ENCODE measurements at regions not wholly inside any gene's neighbourhood (a gene's known extent, or its start where the extent isn't known, plus 50 kb on each side); places are given as distances from the start of the nearest gene placed in this dataset.

DNA sequence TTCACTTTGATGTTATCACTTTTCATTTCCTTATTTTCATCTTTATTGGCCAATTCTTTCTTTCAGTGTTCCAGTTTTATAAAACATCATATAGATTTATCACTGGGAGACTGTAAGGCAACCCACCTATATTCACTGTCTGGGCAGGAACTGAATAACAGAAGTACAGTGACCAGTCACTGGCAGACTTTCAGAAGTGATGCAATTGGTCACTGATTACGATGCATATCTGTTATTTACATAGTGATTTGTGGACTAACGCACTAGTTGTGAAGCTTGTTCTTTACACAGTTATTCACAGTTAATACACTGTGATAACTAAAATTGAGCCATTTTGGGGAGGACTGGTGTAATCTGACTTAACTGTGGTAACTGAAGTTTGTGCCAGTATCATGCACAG is 190.2 kb upstream of the DPH6 start:
- no peak for DNase-seq

DNA sequence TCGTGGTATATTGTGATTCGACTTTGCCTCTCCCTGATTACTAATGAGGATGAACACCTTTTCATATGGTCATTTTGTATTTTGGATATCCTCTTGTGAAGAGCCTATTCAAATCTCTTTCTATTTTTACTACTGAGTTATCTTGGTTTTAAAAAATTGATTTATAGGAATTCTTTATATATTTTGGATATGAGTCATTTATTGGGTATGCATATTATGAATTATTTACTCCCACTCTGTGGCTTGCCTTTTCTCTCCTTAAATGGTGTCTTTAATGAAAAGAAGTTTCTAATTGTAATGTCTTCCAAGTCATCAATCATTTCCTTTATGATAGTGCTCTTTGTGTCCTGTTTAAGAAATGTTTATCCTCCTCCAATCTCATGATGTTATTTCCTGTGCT is 191.5 kb upstream of the DPH6 start:
- no peak for DNase-seq

DNA sequence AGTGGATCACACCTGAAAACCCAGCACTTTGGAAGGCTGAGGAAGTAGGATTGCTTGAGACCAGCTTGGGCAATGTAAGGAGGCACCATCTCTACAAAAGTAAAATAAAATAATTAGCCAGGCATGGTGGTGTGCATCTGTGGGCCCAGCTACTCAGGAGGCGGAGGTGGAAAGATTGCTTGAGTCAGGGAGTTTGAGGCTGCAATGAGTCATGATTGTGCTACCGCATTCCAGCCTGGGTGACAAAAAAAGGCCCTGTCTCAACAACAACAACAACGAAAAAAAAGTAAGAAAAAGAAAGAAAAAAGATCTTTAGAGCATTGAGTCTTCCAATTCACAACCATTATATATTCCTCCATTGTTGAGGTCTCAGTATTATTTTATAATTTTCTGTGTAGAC is 192.4 kb upstream of the DPH6 start:
- no peak for DNase-seq

DNA sequence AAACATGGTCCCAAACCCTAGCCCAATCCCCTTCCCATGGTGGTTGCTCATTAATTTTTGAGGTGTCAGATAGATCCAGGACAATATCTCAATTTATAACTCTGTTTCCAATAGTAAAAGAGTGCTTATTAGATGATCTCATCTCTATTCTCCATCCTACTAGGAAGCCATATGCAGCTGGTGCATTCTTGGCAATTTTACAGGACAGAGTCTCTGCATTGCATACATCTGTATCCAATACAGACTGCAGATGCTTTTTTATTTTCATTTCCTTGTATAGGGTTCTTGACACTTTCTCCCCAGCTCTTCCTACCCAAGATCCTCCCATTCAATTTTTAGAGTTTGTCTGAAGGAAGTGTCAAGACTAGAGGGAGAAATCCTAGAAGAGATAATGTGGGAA is 194.8 kb upstream of the DPH6 start:
- DNase-seq, result no peak

- no peak for DNase-seq
Observed at GRCh38 chr15:35741395-35741794, 195.4 kb upstream of the DPH6 start.

GRCh38 chr15:35741881-35742280 is 195.9 kb upstream of the DPH6 start:
- no peak for DNase-seq

- no peak for DNase-seq
Observed at GRCh38 chr15:35743321-35743720, 197.4 kb upstream of the DPH6 start.

GRCh38 chr15:35746121-35746520 is 200.2 kb upstream of the DPH6 start:
- no peak for DNase-seq

DNA sequence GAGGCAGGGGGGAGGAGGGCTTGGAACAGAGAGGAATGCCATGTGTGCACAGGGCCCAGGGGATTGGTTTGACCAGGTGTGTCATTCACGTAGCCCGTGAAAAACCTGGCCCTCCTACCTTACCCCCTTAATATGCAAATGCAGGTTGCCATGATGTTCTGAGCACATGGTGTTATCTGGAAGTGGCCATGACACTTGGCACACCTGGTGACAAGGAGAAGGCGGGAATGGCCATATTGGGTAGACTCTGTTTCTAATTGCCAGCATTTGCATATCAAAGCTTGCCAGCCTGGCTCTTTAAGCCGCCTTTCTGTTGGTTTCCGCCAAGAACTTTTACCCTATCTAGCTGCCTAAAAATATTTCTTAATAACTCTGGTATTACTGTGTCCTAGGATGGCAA is 202.1 kb upstream of the DPH6 start:
- no peak for DNase-seq

- no peak for DNase-seq
Observed at GRCh38 chr15:35750051-35750450, 204.1 kb upstream of the DPH6 start.

DNA sequence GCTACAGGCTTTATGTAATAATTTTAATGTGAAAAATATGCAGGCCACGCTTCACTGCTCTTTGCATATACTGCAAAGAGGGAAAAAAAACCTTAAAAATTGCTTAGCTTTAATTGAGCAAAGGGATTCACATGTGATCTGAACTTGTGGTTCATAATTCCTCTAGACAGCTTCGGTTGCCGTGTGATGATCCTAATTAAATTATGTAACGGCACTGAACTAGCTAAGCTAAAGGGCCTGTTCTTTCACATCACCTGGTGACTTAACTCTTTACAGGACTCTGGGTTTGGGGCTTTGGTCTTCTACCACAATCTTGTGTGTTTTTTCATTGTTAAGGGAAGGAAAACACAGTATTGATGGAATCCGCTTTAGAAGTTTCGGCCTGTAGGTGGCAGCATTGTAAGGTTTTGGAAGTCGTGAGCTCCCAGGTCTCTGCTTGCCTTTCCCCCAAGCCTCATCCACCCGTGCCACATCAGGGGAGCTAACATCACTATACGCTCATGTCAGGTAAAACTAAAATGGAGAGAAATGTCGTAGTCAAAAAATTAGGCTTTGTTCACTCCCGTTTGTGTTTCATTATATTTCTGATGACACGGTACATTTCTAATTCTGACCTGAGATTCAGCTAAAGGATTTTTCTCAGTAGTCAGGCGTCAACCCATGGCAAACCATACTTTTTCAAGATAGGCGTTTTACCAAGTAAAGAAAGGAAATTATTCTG is 205.6 kb upstream of the DPH6 start:
- peak; percentile 79 for DNase-seq

GRCh38 chr15:35752134-35752466 is 206.1 kb upstream of the DPH6 start:
- no peak for DNase-seq

DNA sequence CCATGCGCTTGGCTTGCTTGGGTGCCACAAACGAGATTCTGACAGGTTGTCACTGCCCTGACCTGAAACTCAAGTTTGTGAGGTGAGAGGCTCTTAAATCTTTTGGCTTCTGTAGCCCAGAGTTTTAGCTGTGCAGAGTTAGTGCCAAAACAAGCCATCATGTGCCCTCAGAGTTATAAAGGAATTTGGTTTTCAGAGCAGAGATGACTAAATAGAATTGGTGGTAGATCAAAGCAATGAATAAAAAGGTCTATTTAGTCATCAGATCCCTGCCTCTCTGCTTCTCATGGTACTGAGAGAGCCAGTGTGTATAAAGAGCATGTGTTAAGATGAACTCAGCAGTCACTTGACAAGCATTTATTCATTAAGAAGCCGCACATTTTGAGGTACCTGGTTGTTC is 207.5 kb upstream of the DPH6 start:
- no peak for DNase-seq

GRCh38 chr15:35755237-35755802 is 209.4 kb upstream of the DPH6 start:
- DNase-seq, result no peak

- no peak for DNase-seq
Observed at GRCh38 chr15:35756623-35757022, 210.7 kb upstream of the DPH6 start.

GRCh38 chr15:35757361-35757760 is 211.4 kb upstream of the DPH6 start:
- DNase-seq, result no peak

- no peak for DNase-seq
Observed at GRCh38 chr15:35757765-35758164, 211.8 kb upstream of the DPH6 start.

GRCh38 chr15:35764661-35765519 is 218.9 kb upstream of the DPH6 start:
- DNase-seq, result no peak

DNA sequence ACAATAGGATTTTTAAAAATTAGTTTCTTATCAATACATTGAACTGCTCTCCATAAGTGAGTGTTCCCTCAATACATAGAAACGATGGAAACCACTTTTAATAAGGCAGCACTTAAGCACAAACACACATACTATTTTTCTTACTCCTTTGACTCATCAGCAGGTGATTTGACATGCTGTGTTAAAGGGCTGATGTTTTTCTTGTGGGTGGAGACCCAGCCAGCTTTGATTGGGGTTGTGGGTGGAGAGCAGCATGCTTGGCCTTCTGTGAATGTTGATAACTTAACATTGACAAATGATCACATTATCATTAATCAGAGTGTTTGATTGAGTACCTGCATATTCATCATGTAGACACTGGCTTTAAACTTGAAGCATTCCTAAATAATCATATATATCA is 223.0 kb upstream of the DPH6 start:
- DNase-seq, result no peak

- DNase-seq, result no peak
Observed at GRCh38 chr15:35769656-35770055, 223.7 kb upstream of the DPH6 start.

- DNase-seq, result no peak
Observed at GRCh38 chr15:35771746-35772442, 225.9 kb upstream of the DPH6 start.

GRCh38 chr15:35774653-35775052 is 228.7 kb upstream of the DPH6 start:
- no peak for DNase-seq

DNA sequence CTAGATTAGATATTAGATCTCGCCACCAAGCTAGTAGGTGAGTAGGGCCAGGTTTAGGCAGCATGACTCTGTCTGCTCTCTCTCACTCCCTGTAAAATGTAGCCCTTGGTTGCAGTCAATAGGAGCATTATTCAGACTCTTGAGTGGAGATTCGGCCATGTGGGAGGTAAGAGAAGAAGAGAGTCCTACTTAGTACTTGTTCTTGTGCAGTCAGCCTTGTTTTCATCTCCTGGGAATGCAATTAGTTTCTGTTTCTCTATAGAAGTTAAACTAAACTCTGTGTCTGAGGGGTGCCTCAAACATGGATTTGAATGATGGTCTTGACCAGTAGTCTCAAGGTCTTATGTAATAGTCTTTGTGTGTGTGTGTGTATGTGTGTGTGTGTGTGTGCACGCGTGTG is 229.5 kb upstream of the DPH6 start:
- no peak for DNase-seq

- no peak for DNase-seq
Observed at GRCh38 chr15:35777061-35777460, 231.1 kb upstream of the DPH6 start.

Data from amniotic stem cell (primary cell).